ENCODE measurements at regions not wholly inside any gene's neighbourhood (a gene's known extent, or its start where the extent isn't known, plus 50 kb on each side); places are given as distances from the start of the nearest gene placed in this dataset.
"Not testable (repeated sequence)": the region's sequence is repeated elsewhere in the genome, so short reads cannot be mapped to it uniquely, and the experiment has no call there.

DNA sequence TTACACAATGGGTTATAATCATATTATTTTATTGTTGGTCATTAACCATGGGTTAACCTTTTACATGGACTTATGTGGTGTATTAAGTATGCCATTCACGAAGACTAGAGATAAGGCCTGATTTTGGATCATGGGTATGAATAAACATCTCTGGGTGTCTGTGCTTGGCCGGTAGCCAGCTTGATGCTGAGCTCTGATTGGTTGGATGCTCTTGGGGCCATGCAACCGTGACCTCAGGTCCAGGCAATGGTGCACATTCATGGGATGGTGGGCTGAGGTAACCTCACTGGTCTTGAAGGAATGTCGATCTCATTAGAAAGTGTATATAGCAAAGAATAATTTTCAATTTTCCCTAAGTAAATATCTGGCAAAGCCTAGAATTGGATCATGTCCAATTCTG is 158.2 kb upstream of the IL12B start:
- H3K4me1 ChIP-seq = no peaks in the 10 kb centered on the region
- H3K36me3 ChIP-seq = no peaks in the 10 kb centered on the region
- DNase-seq = no peak
- no peaks in the 10 kb centered on the region for H3K9me3 ChIP-seq (replicated peaks)
- H3K4me3 ChIP-seq = no peak overlapping the region
- no peak overlapping the region for H3K27ac ChIP-seq
- peaks cover 3% of the 10 kb centered on the region; the same call in 1 of the 2 replicates for H3K27me3 ChIP-seq

DNA sequence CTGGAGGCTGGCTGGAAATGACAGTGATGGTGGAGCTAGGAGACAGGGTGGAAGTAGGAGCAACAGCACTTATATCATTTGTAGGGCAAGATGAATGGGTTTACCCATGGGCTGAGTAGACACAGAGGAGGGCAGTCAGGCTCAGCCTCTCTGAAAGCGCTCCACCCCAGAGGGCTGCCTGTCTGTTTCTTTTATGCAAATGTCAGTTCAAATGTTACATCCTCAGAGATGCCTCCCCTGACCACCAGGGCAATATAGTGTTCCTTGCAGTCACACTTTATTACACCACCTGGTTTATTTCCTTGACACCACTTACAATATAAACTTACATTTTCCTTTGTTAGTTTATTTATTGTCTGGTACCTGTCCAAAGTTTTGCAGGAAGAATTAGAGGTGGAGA is 159.5 kb upstream of the IL12B start:
- H3K9me3 ChIP-seq (replicated peaks) = no peaks in the 10 kb centered on the region
- no peak overlapping the region for H3K4me3 ChIP-seq
- no peak overlapping the region for H3K27ac ChIP-seq
- no peaks in the 10 kb centered on the region for H3K4me1 ChIP-seq
- no peaks in the 10 kb centered on the region for H3K36me3 ChIP-seq
- H3K27me3 ChIP-seq = peaks cover 3% of the 10 kb centered on the region; the same call in 1 of the 2 replicates
- DNase-seq = no peak

GRCh38 chr5:159490507-159490906 is 160.2 kb upstream of the IL12B start:
- H3K27ac ChIP-seq = no peak overlapping the region

DNA sequence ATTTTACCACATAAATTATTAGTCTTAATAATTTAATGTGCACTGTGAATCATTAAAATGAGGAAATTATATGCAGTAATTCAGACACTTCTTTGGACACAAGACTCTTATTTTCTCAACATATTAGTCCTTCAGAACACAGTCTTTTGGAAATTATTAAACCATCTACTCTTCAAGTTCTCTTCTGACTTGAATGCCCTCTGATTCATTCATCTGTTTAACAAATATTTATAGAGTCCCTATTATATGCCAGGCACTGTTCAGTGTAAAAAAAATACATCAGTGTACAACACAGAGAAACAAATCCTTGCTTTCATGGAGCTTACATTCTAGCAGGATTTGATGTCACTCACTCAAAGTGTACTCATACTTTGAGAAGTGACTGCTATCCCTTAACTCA is 163.4 kb upstream of the IL12B start:
- Histone ChIP-seq H3K4me3 (no peak overlapping the region), H3K27me3 (peaks cover 3% of the 10 kb centered on the region; the same call in 1 of the 2 replicates), H3K9me3 (replicated peaks) (no peaks in the 10 kb centered on the region), H3K36me3 (no peaks in the 10 kb centered on the region), H3K4me1 (no peaks in the 10 kb centered on the region), H3K27ac (no peak overlapping the region)
- DNase-seq = no peak

More at GRCh38 chr5:159490507-159490906, 160.2 kb upstream of the IL12B start:
- peaks cover 3% of the 10 kb centered on the region; the same call in 1 of the 2 replicates for H3K27me3 ChIP-seq
- H3K36me3 ChIP-seq = no peaks in the 10 kb centered on the region
- DNase-seq = no peak
- no peaks in the 10 kb centered on the region for H3K9me3 ChIP-seq (replicated peaks)
- no peak overlapping the region for H3K4me3 ChIP-seq
- no peaks in the 10 kb centered on the region for H3K4me1 ChIP-seq

DNA sequence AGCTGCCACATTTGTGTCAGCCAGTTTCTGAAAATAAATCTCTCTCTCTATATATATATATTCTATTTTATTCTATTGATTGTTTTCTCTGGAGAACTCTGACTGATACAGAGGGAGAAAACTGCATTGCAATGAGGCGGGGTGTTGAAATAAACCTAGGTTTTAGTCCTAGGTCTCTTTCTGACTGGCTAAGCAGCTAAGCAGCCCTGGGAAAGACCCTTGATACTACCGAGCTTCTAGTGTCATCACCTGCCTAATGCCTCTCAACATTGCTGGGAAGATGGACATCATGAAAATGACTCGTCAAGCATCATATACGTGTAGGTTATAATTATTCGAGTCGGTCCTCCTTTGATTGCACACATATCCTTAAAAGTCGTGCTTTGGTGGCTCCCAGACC is 166.5 kb upstream of the IL12B start:
- no peaks in the 10 kb centered on the region for H3K9me3 ChIP-seq (replicated peaks)

DNA sequence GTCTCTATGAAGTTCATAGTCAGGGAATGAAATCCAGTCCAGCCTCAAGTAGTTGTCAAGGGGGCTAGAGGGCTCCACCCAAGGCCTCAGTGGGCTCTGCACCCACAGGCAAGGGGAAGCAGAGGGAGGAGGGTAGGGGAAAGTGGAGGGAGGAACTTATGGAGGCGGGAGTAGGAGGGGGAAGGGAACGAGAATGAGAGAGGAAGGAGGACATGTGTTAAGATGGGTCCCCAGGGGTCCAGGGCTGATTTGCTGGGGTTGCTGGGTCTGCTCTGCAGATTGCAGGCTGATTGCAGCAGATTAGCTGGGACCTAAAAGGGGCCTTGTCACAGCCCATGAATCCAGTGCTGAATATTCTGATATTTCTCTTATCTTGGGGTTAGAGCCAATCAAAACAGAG is 166.9 kb upstream of the IL12B start:
- H3K9me3 ChIP-seq (replicated peaks) = no peaks in the 10 kb centered on the region
- H3K4me3 ChIP-seq = no peak overlapping the region
- no peaks in the 10 kb centered on the region for H3K4me1 ChIP-seq
- H3K36me3 ChIP-seq = no peaks in the 10 kb centered on the region
- H3K27ac ChIP-seq = no peak overlapping the region
- DNase-seq = no peak
- no peaks in the 10 kb centered on the region for H3K27me3 ChIP-seq

More for the DNA sequence above, 166.5 kb upstream of the IL12B start:
- Histone ChIP-seq H3K4me1 (no peaks in the 10 kb centered on the region), H3K4me3 (no peak overlapping the region), H3K27me3 (no peaks in the 10 kb centered on the region), H3K27ac (no peak overlapping the region), H3K36me3 (no peaks in the 10 kb centered on the region)
- no peak for DNase-seq

- Histone ChIP-seq H3K27me3 (no peaks in the 10 kb centered on the region), H3K9me3 (replicated peaks) (no peaks in the 10 kb centered on the region), H3K36me3 (no peaks in the 10 kb centered on the region), H3K4me1 (no peaks in the 10 kb centered on the region), H3K4me3 (no peak overlapping the region), H3K27ac (no peak overlapping the region)
- no peak for DNase-seq
These were observed 168.3 kb upstream of the IL12B start for GRCh38 chr5:159498630-159499029.

DNA sequence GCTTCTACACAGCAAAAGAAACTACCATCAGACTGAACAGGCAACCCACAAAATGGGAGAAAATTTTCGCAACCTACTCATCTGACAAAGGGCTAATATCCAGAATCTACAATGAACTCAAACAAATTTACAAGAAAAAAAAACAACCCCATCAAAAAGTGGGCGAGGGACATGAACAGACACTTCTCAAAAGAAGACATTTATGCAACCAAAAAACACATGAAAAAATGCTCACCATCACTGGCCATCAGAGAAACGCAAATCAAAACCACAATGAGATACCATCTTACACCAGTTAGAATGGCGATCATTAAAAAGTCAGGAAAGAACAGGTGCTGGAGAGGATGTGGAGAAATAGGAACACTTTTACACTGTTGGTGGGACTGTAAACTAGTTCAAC is 171.8 kb upstream of the IL12B start:
- H3K9me3 ChIP-seq (replicated peaks); DNase-seq; H3K4me3 ChIP-seq; H3K4me1 ChIP-seq; H3K27me3 ChIP-seq; H3K36me3 ChIP-seq; H3K27ac ChIP-seq: not testable (repeated sequence)

GRCh38 chr5:159503236-159503635 is 172.9 kb upstream of the IL12B start:
- Histone ChIP-seq H3K36me3 (no peaks in the 10 kb centered on the region), H3K4me3 (no peak overlapping the region), H3K27me3 (no peaks in the 10 kb centered on the region), H3K4me1 (no peaks in the 10 kb centered on the region), H3K27ac (no peak overlapping the region), H3K9me3 (replicated peaks) (no peaks in the 10 kb centered on the region)
- DNase-seq = no peak

DNA sequence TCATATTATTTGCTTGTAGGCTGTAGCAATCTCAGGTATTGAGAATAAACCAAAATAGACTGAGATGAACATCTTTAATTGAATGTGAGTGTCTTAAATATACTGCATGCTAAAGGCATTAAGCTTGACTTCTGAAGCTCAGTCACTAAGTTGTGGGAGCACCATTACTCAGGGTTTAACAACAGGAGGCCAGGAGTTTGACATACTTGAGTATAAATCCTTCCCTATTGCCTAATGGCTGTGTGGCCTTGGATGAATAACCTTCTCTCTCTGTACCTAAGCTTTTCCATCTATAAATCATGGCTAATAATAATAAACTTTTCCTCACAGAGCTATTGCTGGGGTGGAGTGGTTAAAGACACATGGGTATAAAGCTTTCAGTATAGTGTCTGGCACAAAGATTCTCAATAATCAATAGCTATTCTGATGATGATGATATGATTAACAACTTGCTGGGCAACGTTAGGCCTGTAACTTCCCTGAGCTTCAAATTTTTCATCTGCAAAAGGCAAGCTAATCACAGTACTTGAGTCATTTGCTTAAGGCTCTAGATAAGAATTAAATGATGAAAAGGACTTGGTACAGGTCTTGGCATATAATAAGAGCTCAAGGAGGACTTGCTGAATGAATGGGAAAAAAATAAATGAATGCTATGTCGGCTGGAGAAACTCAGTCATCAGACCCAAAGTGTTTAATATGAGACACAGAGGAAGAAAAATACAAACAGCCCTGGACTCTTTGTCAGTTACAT is 174.0 kb upstream of the IL12B start:
- no peak for DNase-seq
- Histone ChIP-seq H3K9me3 (replicated peaks) (no peaks in the 10 kb centered on the region), H3K4me3 (no peak overlapping the region), H3K36me3 (no peaks in the 10 kb centered on the region), H3K27me3 (no peaks in the 10 kb centered on the region), H3K4me1 (no peaks in the 10 kb centered on the region), H3K27ac (no peak overlapping the region)

- H3K27ac ChIP-seq = no peak overlapping the region
- no peaks in the 10 kb centered on the region for H3K36me3 ChIP-seq
- H3K4me3 ChIP-seq = no peak overlapping the region
- no peaks in the 10 kb centered on the region for H3K9me3 ChIP-seq (replicated peaks)
- H3K4me1 ChIP-seq = no peaks in the 10 kb centered on the region
- H3K27me3 ChIP-seq = no peaks in the 10 kb centered on the region
- no peak for DNase-seq
These were observed 174.6 kb upstream of the IL12B start for GRCh38 chr5:159504857-159505304.

DNA sequence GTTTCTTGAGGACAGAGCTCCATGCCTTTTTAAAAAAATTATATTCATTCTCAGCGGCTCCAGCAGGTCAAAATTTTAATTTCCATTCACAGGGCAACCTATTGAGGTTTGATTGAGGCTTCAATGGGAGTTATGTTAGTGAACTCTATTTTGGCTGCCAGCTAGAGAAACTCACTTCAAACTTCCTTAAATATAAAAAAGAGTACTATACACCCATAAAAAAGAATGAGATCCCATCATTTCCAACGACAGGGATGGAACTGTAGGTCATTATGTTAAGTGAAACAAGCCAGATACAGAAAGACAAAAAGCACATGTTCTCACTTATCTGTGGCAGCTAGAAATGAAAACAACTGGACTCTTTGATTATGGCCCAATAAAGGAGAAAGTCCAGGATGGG is 176.8 kb upstream of the IL12B start:
- peaks cover 3% of the 10 kb centered on the region for H3K4me1 ChIP-seq
- H3K27me3 ChIP-seq = no peaks in the 10 kb centered on the region
- H3K27ac ChIP-seq = no peak overlapping the region
- no peaks in the 10 kb centered on the region for H3K9me3 ChIP-seq (replicated peaks)
- no peak for DNase-seq
- H3K36me3 ChIP-seq = no peaks in the 10 kb centered on the region
- no peak overlapping the region for H3K4me3 ChIP-seq

DNA sequence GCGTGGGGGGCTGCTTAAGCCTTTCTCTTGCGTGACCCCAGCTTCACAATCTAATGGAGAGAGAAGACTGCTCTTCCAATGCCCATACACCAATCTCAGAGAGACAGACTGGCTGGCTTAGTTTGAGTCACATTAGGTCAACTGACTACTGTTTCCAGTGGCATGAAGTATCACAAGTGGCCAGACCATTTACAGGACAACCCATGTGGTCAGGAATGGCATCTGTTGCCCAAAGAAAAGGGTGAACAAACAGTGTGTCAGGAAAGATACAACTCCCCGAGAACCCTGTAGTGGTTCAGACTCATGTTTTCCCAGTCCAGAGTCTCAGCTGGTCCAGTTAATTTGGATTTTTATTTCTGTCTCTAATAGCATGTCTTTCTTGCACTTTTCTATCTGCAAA is 177.4 kb upstream of the IL12B start:
- DNase-seq = no peak
- Histone ChIP-seq H3K27me3 (no peaks in the 10 kb centered on the region), H3K9me3 (replicated peaks) (no peaks in the 10 kb centered on the region), H3K4me1 (peaks cover 3% of the 10 kb centered on the region), H3K27ac (no peak overlapping the region), H3K4me3 (no peak overlapping the region), H3K36me3 (no peaks in the 10 kb centered on the region)

GRCh38 chr5:159508344-159508743 is 178.1 kb upstream of the IL12B start:
- no peaks in the 10 kb centered on the region for H3K36me3 ChIP-seq
- DNase-seq = no peak
- H3K4me3 ChIP-seq = no peak overlapping the region
- no peak overlapping the region for H3K27ac ChIP-seq
- H3K4me1 ChIP-seq = peaks cover 3% of the 10 kb centered on the region
- no peaks in the 10 kb centered on the region for H3K27me3 ChIP-seq
- H3K9me3 ChIP-seq (replicated peaks) = no peaks in the 10 kb centered on the region

- H3K4me1 ChIP-seq = peaks cover 3% of the 10 kb centered on the region
- peak in 1 of 2 experiments; percentile 6 for DNase-seq
- no peak overlapping the region for H3K27ac ChIP-seq
- H3K9me3 ChIP-seq (replicated peaks) = no peaks in the 10 kb centered on the region
- H3K4me3 ChIP-seq = no peak overlapping the region
- no peaks in the 10 kb centered on the region for H3K36me3 ChIP-seq
- no peaks in the 10 kb centered on the region for H3K27me3 ChIP-seq
These were observed 178.8 kb upstream of the IL12B start for GRCh38 chr5:159509002-159509660.

GRCh38 chr5:159510282-159510681 is 180.0 kb upstream of the IL12B start:
- Histone ChIP-seq H3K4me3 (no peak overlapping the region), H3K9me3 (replicated peaks) (no peaks in the 10 kb centered on the region), H3K27me3 (no peaks in the 10 kb centered on the region), H3K4me1 (peaks cover 3% of the 10 kb centered on the region), H3K27ac (no peak overlapping the region), H3K36me3 (no peaks in the 10 kb centered on the region)
- peak; percentile 65 to 77 for DNase-seq

Measured in SJCRH30 (cell line).